ENCODE measurements at regions not wholly inside any gene's neighbourhood (a gene's known extent, or its start where the extent isn't known, plus 50 kb on each side); places are given as distances from the start of the nearest gene placed in this dataset.

GRCh38 chr9:11348366-11348765 lies 735.6 kb upstream of the PTPRD start:
- CTCF ChIA-PET: no interaction called here
- no peak for DNase-seq (ENCODE audit: extremely low spot score)
- TF ChIP-seq SP1 (IDR thresholded peaks at IDR 0.05): no peak
- no peak for TF ChIP-seq TARDBP (IDR thresholded peaks at IDR 0.05)
- no peak for TF ChIP-seq FOXM1 (IDR thresholded peaks at IDR 0.05; ENCODE audit: borderline replicate concordance)
- no peak for TF ChIP-seq CTBP1 (IDR thresholded peaks at IDR 0.05; ENCODE audit: borderline replicate concordance)
- no peak for TF ChIP-seq ARNT (IDR thresholded peaks at IDR 0.05)
- TF ChIP-seq ELF4 (IDR thresholded peaks at IDR 0.05): no peak
- TF ChIP-seq PKNOX1 (IDR thresholded peaks at IDR 0.05): no peak
- no peak for TF ChIP-seq LEF1 (IDR thresholded peaks at IDR 0.05; ENCODE audit: borderline replicate concordance)
- TF ChIP-seq SUZ12 (IDR thresholded peaks at IDR 0.05): no peak
- TF ChIP-seq NFRKB (IDR thresholded peaks at IDR 0.05): no peak
- no peak for TF ChIP-seq HDGF (IDR thresholded peaks at IDR 0.05; ENCODE audit: borderline replicate concordance)
- TF ChIP-seq L3MBTL2 (conservative IDR thresholded peaks at IDR 0.05): no peak
- TF ChIP-seq FOXK2 (IDR thresholded peaks at IDR 0.05): no peak
- no peak for TF ChIP-seq FOXA1 (IDR thresholded peaks at IDR 0.05)
- TF ChIP-seq ZNF384 (IDR thresholded peaks at IDR 0.05): no peak
- no peak for TF ChIP-seq BHLHE40 (IDR thresholded peaks at IDR 0.05; ENCODE audit: borderline replicate concordance)
- POLR2A ChIA-PET: no interaction called here

- DNase-seq (ENCODE audit: extremely low spot score): no peak
- no peak for TF ChIP-seq FOXK2 (IDR thresholded peaks at IDR 0.05)
- no peak for TF ChIP-seq ELF4 (IDR thresholded peaks at IDR 0.05)
- no peak for TF ChIP-seq ARNT (IDR thresholded peaks at IDR 0.05)
- POLR2A ChIA-PET: no interaction called here
- CTCF ChIA-PET: no interaction called here
Observed at GRCh38 chr9:11349187-11349586, 736.4 kb upstream of the PTPRD start.

GRCh38 chr9:11352612-11353011 lies 739.8 kb upstream of the PTPRD start:
- CTCF ChIA-PET: no interaction called here
- no peak for DNase-seq (ENCODE audit: extremely low spot score)
- TF ChIP-seq CTBP1 (IDR thresholded peaks at IDR 0.05; ENCODE audit: borderline replicate concordance) (no peak), TARDBP (IDR thresholded peaks at IDR 0.05) (no peak), FOXM1 (IDR thresholded peaks at IDR 0.05; ENCODE audit: borderline replicate concordance) (no peak), HDGF (IDR thresholded peaks at IDR 0.05; ENCODE audit: borderline replicate concordance) (no peak)
- POLR2A ChIA-PET: no interaction called here

GRCh38 chr9:11356067-11356466 lies 743.3 kb upstream of the PTPRD start:
- TF ChIP-seq ZNF384 (IDR thresholded peaks at IDR 0.05) (no peak), FOXM1 (IDR thresholded peaks at IDR 0.05; ENCODE audit: borderline replicate concordance) (no peak), SUZ12 (IDR thresholded peaks at IDR 0.05) (no peak), BHLHE40 (IDR thresholded peaks at IDR 0.05; ENCODE audit: borderline replicate concordance) (no peak), CTBP1 (IDR thresholded peaks at IDR 0.05; ENCODE audit: borderline replicate concordance) (no peak), L3MBTL2 (conservative IDR thresholded peaks at IDR 0.05) (no peak), FOXA1 (IDR thresholded peaks at IDR 0.05) (no peak)
- POLR2A ChIA-PET: no interaction called here
- DNase-seq (ENCODE audit: extremely low spot score): no peak
- CTCF ChIA-PET: no interaction called here

- POLR2A ChIA-PET: no interaction called here
Observed at GRCh38 chr9:11366585-11367129, 753.9 kb upstream of the PTPRD start.

GRCh38 chr9:11374926-11375325 lies 762.1 kb upstream of the PTPRD start:
- ChIA-PET POLR2A (no interaction called here), CTCF (no interaction called here)
- TF ChIP-seq FOXM1 (IDR thresholded peaks at IDR 0.05; ENCODE audit: borderline replicate concordance): no peak
- no peak for TF ChIP-seq BHLHE40 (IDR thresholded peaks at IDR 0.05; ENCODE audit: borderline replicate concordance)
- TF ChIP-seq NFRKB (IDR thresholded peaks at IDR 0.05): no peak
- no peak for TF ChIP-seq ZNF384 (IDR thresholded peaks at IDR 0.05)
- TF ChIP-seq TARDBP (IDR thresholded peaks at IDR 0.05): no peak
- no peak for TF ChIP-seq ARNT (IDR thresholded peaks at IDR 0.05)
- TF ChIP-seq CTBP1 (IDR thresholded peaks at IDR 0.05; ENCODE audit: borderline replicate concordance): no peak
- no peak for TF ChIP-seq SUZ12 (IDR thresholded peaks at IDR 0.05)
- no peak for TF ChIP-seq FOXK2 (IDR thresholded peaks at IDR 0.05)
- TF ChIP-seq ELF4 (IDR thresholded peaks at IDR 0.05): no peak
- no peak for TF ChIP-seq HDGF (IDR thresholded peaks at IDR 0.05; ENCODE audit: borderline replicate concordance)
- no peak for TF ChIP-seq FOXA1 (IDR thresholded peaks at IDR 0.05)
- TF ChIP-seq PKNOX1 (IDR thresholded peaks at IDR 0.05): no peak
- TF ChIP-seq L3MBTL2 (conservative IDR thresholded peaks at IDR 0.05): no peak
- TF ChIP-seq SP1 (IDR thresholded peaks at IDR 0.05): no peak
- TF ChIP-seq LEF1 (IDR thresholded peaks at IDR 0.05; ENCODE audit: borderline replicate concordance): no peak
- DNase-seq (ENCODE audit: extremely low spot score): no peak

More at GRCh38 chr9:11366585-11367129, 753.9 kb upstream of the PTPRD start:
- no peak for TF ChIP-seq ARNT (IDR thresholded peaks at IDR 0.05)
- TF ChIP-seq ELF4 (IDR thresholded peaks at IDR 0.05): no peak
- no peak for TF ChIP-seq ZNF384 (IDR thresholded peaks at IDR 0.05)
- no peak for TF ChIP-seq SP1 (IDR thresholded peaks at IDR 0.05)
- TF ChIP-seq LEF1 (IDR thresholded peaks at IDR 0.05; ENCODE audit: borderline replicate concordance): no peak
- no peak for TF ChIP-seq SUZ12 (IDR thresholded peaks at IDR 0.05)
- TF ChIP-seq CTBP1 (IDR thresholded peaks at IDR 0.05; ENCODE audit: borderline replicate concordance): no peak
- no peak for TF ChIP-seq FOXA1 (IDR thresholded peaks at IDR 0.05)
- TF ChIP-seq TARDBP (IDR thresholded peaks at IDR 0.05): no peak
- TF ChIP-seq NFRKB (IDR thresholded peaks at IDR 0.05): no peak
- no peak for TF ChIP-seq FOXK2 (IDR thresholded peaks at IDR 0.05)
- TF ChIP-seq L3MBTL2 (conservative IDR thresholded peaks at IDR 0.05): no peak
- TF ChIP-seq PKNOX1 (IDR thresholded peaks at IDR 0.05): no peak
- no peak for TF ChIP-seq HDGF (IDR thresholded peaks at IDR 0.05; ENCODE audit: borderline replicate concordance)
- TF ChIP-seq BHLHE40 (IDR thresholded peaks at IDR 0.05; ENCODE audit: borderline replicate concordance): no peak
- no peak for TF ChIP-seq FOXM1 (IDR thresholded peaks at IDR 0.05; ENCODE audit: borderline replicate concordance)
- CTCF ChIA-PET: no interaction called here
- DNase-seq (ENCODE audit: extremely low spot score): no peak
